MM.1S (cell line): ENCODE measurements at regions not wholly inside any gene's neighbourhood (a gene's known extent, or its start where the extent isn't known, plus 50 kb on each side); places are given as distances from the start of the nearest gene placed in this dataset.

Experiments used
- CTCF ChIP-seq: fragments of 300-600 bp; sonication (generic); IDR thresholded peaks from 2 replicates; pipeline ENCODE4 v1.5.1; 2016; ENCODE audit warnings: antibody characterized with exemption, low read length, mixed read lengths
- EZH2 ChIP-seq: fragments of 300-600 bp; sonication (generic); optimal IDR thresholded peaks from 2 replicates; pipeline ENCODE3; 2017; ENCODE audit warnings: low read depth, mild to moderate bottlenecking, antibody characterized with exemption, low read length, mixed read lengths
- EZH2phosphoT487 ChIP-seq: fragments of 300-600 bp; sonication (generic); IDR thresholded peaks from 2 replicates; pipeline ENCODE4 v1.6.1; 2018; ENCODE audit warnings: antibody characterized with exemption, low read length

DNA sequence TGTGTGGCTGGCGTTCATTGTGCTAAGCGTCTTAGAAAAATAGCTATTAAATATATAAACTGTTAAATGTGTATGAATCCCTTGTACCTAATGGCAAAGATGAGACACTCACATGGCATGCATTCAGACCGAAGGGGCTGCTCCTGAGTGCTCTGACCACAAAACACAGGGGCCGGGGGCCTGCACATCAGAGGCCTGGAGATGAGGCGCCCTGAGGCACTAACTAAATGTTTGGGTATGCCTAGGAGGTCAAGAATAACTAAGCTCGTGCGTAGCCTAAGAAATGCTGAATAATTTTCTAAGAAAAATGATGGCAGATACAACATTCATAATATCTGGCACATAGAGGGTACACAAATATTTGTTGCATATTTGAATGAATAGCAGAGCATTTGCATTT is 92.5 kb downstream of the PSMB1 start:
- no peak for TF ChIP-seq EZH2phosphoT487
- TF ChIP-seq CTCF, result no peak
- no peak for TF ChIP-seq EZH2
